SIG-M5 (cell line): ENCODE measurements at regions not wholly inside any gene's neighbourhood (a gene's known extent, or its start where the extent isn't known, plus 50 kb on each side); places are given as distances from the start of the nearest gene placed in this dataset.

Source experiments
- DNase-seq: peaks from one replicate; lab custom pipeline; 2025; lab: John Stamatoyannopoulos, UW

DNA sequence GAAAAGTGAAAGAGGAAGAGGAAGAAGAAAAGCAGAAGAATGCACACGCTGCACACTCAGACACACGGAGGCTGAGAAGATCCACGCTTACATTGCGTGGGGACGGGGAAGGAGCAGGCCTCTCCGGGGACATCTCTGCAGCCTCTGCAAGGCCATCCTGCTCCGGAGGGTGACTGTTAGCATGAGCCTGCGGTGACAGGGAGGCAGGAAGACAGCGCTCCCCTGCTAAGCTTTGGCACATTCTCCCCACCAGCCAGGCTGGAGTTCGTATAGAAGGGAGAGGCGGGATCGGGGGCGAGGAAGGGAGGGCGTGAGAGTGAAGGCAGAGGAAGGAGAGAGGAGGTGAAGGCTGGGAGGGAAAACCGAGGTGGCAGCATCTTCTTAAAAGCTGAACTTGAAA, 366.0 kb upstream of the SHH start:
- no peak for DNase-seq

DNA sequence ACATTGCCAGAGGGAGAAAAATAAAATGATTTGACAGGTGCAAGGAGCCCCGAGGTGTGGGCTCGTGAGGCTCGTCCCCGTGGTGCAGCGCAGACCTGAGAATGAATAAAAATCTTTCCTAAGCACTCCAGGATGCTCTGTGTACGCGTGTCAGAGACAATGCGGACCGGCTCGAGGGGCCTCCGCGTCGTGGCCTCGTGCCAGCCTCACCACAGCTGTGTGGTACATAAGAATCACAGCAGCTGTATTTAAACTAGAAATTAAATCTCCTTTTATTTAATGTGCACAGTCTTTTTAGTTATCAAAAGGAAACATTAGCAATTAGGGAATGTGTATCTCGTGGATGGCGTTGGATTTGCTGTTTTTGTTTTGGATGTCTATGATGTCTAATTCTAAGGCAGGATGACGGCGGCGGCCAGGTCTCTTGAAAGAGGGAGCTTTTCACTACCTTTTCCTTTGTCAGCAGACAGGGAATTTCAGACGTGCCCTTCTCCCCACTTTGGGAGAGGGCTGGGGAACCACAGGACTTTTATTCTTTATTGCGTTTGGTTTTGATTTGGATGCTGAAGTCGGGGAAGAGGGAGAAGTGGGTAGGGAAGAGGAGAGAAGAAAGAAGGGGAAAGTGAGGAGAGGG, 365.3 kb upstream of the SHH start:
- no peak for DNase-seq

DNA sequence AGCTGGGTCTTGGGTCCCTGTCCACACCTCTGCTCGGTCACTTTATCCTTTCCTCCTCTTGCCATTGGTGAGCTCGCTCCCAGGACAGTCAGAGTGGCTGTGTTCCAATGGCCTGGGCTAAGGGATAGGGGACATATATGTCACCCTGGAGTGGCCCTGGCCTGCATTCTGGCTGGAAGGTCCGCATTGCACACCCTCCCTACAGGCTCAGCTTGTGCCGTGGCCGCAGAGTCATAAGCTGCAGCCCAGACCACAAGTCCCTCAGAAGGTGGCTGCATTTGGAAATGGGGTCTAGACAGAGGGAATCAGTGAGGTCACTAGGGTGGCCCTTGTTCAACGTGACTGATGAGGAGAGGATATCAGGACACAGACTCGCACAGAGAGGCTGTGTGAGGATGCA, 363.8 kb upstream of the SHH start:
- no peak for DNase-seq

DNA sequence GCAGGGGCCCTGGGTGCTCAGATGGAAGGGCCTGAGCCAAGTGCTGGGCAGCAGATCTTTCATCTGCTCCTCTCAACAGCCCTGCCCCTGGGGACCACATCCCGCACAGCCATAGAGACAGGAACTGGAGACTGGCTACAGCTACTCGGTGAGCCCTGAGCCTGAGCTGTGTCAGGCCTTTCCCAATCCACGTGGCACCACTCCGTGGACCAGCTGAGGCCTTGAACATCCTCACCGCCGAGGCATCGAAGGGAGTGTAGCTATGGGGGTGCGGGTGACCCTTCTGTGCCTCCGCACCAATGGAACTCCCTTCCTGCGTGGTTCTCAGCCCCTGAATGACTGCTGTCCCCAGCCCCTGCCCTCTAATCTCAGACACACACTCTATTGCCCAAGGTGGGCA, 362.7 kb upstream of the SHH start:
- no peak for DNase-seq

DNA sequence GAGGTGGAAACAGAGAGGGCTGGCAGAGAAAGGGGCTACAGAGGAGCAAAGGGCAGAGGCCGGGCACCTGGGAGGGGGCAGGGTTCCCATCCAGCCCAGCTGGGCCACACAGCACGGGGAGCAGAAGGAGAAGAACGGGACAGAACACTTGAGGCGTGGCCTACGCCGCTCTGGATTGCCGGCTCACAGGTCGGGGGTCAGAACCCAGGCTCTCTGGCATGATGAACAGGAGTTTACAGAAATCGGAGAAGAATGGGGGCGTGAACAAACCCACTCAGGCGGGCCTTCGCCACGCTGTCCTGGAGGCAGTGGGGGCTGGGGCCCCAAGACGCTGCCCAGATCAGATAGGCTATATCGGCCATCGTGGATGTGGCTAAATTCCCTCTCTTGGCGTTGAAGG, 362.2 kb upstream of the SHH start:
- no peak for DNase-seq

DNA sequence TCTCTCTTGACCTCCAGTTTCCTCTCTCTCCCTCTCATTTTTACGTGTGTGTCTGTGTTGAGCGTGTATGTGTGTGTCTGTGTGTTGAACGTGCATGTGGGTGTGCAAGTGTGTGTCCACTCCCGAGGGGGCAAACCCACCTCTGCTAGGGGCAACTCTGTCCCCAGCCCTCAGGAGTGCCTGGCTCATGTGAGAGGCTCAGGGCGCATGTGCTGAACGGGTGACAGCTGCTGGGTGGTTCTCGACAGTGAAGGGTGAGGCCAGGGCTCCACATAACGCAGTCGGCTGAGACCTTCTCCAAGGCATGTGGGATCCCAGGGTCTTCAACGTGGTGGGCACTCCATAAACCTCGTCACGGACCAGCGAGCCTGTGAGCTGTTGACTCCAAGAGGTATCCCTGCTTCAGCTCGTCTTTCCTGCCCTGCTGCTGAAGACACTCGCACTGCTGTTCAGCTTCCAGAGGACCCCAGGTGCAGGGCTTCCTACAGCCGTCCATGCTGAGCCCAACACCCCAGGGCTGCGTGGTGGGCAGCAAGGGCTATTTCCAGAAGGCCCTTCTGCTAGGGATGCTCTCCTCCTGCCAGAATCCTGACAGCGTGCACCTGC, 361.6 kb upstream of the SHH start:
- no peak for DNase-seq

DNA sequence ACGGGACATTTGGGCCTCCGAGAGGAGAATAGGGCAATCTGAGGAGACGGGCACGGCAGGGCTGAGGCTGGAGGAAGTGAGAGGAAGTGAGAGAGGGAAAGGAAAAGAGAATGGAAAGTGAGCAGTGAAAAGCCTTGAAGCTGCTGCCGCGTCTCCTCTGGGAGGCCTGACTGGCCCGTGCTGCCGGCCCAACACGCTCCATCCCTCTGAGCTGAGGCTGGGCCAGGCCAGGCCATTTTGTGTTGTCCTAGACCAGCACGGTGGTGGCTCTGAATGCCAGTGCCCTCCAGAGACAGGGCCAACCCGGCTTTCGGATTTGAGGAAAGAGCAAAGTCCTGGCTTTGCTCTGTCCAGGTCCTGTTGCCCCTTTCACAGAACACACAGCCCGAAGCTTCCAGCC, 361.1 kb upstream of the SHH start:
- DNase-seq, result no peak

DNA sequence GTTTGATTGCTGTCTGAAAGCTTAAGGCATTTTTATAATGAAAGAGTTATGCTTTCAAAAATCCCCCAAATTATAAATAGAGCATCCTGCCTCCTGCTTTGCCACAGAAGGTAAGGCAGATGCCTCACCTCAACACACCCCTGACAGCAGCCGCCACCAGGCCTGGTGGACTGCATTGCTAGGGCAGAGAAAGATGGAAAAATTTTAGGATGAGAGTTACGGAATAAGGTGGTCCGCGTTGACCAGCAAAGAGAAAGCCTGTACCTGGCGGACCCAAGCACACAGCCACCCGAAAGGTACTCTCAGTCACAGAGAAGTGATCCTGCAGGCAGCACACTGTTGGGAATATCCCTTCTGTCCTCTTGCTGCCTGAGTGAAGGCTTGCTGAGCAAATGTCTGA, 360.4 kb upstream of the SHH start:
- no peak for DNase-seq

DNA sequence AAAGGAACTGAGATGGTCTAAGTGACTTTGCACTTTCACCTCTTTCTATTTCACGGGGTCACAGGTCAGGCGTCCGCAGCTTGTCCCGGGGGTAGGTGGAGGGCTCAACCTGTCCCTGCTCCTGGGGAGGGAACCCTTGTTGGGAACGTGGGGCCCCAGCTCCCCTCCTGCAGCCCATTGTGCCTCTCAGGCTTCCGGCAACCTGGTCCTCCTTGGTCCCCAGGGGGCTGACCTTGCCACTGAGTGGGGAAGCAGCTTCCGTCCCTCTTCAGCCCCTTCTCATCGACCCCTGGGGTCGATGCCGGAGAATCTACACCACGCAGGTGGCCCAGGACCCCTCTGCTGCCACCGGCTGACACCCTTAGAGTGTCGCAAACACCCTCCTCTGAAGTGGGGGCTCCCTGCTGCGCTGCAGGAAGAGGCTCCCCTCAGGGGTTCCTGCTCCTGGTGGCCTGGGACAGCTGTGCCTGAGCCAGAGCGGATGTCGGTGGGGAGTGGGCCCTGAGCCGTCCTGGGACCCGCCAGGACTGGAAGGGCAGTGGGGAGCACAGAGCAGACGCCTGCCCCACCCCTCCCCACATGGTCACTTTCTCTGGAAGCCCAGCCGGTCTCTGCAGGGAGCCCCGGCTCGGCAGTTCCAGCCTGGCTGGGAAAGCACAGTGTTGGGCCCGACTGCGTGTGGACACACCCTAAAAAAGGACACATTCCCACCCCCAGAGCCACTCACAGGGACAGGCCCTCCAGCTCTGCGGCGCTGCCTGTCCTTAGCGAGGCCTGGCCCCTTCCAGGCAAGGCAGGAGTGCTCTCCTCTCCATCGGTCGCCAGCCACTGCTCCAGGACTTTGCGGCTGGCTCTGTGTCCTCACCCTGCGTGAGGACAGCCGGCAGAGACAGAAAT, 357.5 kb upstream of the SHH start:
- DNase-seq, result no peak

DNA sequence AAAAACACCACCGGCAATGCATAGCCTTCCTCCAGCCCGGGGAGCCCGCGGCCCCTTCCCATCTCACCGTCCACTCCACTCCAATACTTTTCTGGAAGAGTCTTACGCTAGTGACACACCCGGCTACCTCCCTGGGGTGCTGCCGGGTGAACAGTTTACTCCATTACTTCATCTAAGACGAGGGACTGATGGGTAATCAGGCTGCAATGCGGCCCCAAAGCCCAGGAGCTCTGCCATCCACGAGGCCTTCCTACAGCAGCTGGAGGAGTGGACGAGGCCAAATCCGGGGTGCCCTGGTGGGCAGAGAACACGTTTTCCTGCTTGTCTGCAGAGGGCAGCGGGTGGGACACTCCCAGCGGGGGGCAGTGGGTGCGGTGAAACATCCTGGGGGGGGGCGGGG, 356.2 kb upstream of the SHH start:
- DNase-seq, result no peak

DNA sequence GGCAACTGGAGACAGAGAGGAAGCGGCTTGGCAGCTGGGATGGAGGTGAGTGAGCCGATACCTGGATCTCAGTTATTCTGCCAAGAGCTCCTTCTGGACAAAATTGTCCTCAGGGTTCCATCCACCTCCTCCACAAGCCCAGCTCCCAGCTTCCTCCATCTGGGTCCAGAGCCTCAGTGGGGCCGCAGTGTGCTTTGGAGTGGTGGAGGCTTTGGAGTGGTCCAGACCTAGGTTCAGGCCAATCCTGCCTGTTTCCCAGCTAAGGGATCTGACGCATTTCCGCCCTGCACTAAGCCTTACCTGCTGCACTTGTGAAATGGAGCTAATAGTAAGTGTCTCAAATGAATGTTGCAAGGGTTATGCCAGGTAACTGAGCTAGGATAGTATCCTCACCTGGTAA, 355.7 kb upstream of the SHH start:
- no peak for DNase-seq

DNA sequence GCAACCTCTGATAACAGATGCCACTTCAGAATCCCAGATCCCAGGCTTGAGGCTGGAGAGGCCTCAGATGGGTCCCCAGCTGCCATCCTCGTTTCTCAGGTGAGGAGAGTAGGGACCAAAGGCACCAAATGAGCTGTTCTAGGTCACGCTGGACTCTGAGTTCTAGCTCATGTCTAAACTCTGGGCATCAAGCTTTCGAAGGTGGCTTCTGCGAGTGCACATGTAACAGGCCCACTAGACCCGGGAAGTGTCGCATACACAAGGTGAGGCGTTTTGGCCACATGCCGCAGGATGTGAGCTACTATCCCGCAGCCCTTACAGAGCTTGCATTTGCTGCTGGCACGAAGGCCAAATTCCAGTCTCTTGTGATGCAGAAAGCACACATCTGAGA, 355.1 kb upstream of the SHH start:
- DNase-seq, result no peak

DNA sequence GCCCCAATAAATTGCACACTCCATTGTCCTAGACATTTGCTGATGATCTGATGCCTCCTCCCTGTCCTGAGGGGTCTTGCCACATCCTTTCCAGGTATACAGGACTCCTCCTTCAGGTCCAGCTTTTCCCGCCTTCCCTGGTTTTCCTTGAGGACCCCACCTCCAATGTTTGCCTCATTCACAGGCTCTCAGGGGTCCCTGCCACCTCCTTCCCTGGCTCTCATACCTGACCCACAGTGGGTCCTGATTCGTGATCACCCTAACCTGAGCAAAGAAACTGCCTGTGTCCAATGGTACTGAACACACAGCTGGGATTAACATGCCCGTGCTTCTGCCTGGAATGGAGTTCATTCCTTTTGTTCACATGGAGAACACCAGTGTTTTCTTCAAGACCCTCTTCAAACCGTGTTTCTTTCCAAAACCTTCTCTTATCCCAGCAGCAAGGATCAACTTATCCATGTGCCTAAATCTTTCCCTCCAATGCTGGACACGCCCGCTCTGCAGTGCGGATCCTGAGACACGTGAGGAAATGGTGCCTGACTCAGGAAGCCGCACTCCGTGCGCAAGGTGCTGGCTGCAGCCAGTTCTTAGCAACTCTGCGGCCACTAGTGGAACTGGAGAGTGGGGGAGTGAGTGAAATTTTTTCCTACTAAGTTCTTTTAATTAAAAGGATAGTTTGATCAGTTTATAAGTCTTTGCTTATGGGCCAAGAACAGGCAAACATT, 354.6 kb upstream of the SHH start:
- DNase-seq, result no peak

DNA sequence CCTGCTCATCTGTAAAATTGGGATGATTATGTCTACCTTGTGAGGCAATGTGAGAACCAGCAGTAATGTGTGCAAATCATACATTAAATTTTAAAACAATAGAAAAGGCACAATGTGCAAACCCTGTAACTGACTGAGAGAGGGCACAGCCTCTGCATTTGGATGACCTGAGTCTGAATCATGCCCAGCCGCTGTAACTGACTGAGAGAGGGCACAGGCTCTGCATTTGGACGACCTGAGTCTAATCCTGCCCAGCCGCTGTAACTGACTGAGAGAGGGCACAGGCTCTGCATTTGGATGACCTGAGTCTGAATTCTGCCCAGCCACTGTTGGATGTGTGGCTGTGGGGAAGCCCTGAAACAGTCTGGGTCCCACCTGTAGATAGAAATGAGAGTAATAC, 351.5 kb upstream of the SHH start:
- DNase-seq, result no peak

DNA sequence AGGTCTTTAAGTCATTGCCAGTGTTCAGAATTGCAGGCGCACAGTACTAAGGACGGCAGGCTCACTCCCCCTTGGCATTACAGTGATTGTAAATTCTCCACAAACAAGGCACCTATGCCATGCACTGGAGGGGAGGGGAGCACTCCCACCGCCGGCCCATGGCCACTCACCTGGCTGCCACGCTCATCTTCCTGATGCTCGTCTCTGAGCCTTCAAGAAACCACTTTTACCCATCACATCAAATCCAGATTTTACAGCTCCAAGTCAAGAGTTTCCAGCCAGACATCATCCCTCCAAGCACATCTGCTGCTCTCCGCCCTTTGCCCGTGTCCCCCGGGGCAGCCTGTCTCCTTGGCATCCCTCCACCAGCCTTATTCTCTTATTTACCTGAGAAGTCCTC, 350.2 kb upstream of the SHH start:
- no peak for DNase-seq

DNA sequence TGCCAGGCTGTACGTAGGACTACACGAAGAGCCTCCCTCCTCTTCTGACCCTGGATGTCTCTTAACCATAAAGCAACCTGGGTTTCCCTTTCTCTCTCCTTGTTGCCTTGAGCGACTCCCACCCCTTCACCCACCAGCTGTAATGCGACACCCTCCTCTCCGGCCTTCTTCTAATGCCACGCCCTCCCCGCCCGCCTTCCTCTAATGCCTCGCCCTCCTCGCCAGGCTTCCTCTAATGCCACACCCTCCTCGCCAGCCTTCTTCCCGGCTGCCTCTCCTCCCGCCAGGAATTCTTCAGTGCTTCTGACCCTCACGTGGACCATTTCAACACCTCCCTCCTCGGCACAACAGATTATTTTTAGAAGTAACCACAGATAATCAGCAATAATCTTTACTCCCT, 348.5 kb upstream of the SHH start:
- DNase-seq, result no peak

DNA sequence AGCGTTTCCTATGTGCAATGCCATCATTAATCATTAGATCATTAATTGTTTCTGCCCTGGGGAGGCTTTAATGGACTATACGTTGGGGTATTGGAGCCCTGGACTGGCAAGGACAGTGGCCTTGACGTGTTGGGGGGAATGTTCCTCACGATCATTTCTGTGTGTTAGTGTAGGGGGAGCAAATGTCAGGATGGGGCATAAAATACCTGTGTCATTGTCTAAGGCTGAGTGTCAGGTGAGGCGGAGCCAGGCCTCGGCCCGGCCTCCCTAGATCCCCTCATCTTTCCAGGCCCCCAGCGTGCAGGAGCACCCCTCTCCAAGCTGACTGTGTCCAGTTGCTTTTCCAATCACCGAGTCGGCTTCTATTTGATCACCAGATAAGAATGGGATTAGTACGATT, 346.4 kb upstream of the SHH start:
- DNase-seq, result no peak

DNA sequence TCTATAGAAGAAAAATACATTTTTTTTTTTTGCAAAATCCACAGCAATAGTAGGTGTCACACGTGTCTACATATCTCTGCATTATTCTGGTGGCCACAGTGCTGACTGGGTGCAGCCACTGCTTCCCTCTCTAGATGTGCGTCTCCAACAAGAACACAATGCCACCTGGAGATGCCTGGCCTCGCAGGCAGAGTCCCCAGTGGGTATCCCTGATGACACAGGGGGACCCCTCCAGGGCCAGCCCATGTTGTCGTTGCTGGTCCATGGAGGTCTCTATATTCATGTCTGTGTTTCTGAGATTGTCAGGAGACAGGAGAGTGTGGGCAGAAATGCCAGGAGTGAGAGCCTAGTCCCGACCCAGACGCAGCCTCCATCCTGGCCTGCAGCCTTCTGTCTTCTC, 345.9 kb upstream of the SHH start:
- no peak for DNase-seq

DNA sequence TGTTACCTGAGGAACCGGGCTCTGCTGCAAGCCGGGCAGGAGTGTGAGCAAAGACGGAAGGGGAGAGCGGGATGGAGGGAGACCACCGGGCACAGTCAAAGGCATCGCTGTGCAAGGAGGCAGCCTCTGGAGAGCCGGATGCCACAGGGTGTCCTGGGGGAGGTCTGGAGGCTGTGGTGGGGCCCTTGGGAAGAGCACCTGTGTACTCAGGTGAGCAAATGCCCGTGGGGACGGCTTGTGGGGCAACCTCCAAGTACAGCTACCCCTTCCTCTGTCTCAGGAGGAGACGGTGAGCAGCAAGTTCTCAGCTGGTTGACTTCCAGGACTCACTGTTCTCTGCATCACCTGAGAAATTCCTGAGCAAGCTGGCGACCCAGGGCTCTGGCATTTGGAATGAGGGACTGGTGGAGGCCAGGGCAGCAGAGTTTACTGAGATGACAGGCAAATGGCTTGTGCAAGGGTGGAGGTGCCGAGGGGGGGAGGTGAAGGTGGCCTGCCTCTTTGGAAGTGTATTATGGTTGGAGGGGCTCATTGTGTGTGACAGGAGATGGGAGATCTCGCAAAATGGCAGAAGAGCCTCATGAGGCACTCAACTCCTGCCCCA, 345.2 kb upstream of the SHH start:
- no peak for DNase-seq

DNA sequence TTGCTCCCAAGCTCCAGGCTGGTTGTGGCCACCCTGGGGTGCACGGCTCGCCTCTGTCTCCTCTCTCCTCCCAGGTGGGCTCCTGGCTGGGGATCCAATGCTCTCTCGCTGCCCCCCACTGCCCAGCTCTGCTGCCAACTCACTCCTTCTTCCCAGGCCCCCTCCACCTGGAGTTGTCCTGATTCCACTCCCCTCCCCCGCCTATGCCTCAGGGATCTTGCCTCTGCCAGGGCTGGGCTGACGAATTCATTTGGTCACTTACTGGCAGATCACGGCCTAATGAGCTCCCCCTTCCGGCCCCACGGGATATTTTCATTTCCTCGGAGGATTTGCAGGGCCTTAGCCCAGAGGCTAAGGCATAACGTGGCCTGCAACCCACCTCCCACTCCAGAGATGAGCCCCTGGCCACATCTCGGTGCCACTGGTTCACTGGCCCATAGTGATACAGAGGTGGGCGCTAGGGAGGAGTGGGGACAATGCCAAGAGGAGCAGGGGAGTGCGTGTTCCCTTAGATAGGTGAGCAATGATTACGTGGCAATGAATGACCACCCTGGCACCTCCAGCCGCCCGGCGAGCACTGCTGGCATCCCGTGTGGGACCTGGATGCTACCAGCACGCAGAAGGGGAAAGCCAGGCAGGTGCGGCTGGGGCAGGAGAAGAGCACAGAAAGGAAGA, 344.6 kb upstream of the SHH start:
- no peak for DNase-seq

DNA sequence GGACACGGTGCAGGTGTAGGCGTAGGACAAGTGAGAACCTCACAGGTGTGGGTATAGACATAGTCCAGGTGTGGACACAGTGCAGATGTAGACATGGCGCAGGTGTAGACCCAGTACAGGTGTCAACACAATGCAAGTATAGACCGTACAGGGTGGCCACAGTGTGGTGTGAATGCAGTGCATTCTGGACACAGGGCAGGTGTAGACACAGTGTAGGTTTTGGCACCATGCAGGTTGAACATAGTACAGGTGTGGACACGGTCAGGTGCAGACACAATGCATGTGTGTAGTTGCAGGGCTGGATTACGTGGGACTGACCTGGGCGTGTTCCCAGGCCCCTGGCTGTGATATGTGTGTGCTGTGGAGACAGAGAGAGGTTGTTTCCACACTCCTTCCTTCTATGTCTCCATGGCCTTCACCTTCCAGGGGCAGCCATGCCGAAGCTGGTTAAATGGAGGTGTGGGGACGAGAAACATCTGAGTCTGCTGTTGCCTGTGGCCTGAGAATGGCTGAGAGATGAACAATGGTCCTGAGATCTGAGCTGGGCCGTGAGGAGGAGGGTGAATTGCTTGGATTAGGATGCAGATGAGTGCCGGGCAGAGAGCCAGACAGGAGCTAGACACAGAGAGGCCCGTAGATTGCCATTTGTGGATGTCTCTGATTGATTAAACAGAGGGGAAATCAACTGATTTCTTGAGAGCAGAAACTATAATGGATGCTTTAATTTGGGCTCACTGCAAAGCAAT, 343.9 kb upstream of the SHH start:
- no peak for DNase-seq
